ENCODE measurements at regions not wholly inside any gene's neighbourhood (a gene's known extent, or its start where the extent isn't known, plus 50 kb on each side); places are given as distances from the start of the nearest gene placed in this dataset. TPM values are rescaled to one million over a fixed set of nuclear protein-coding genes. Genes with fewer than 3 reads are reported as not detected.

MicroRNA genes in the stretch of these regions (microRNA counts, 767-probe panel; counts per million panel counts)
- microRNA hsa-miR-4532: 1,761 counts per million, percentile 68 among the panel's probes with 10 or more counts

Small RNA genes in the stretch of these regions (microRNA-seq; reads per million reads assigned to microRNA genes)
- gene MIR4532: not detected

Small RNA genes in the stretch of these regions (small RNA-seq; reads per million reads assigned to genes)
- not detected for gene MIR4532

Data from GM12878 (cell line).